ENCODE measurements at regions not wholly inside any gene's neighbourhood (a gene's known extent, or its start where the extent isn't known, plus 50 kb on each side); places are given as distances from the start of the nearest gene placed in this dataset.

DNA sequence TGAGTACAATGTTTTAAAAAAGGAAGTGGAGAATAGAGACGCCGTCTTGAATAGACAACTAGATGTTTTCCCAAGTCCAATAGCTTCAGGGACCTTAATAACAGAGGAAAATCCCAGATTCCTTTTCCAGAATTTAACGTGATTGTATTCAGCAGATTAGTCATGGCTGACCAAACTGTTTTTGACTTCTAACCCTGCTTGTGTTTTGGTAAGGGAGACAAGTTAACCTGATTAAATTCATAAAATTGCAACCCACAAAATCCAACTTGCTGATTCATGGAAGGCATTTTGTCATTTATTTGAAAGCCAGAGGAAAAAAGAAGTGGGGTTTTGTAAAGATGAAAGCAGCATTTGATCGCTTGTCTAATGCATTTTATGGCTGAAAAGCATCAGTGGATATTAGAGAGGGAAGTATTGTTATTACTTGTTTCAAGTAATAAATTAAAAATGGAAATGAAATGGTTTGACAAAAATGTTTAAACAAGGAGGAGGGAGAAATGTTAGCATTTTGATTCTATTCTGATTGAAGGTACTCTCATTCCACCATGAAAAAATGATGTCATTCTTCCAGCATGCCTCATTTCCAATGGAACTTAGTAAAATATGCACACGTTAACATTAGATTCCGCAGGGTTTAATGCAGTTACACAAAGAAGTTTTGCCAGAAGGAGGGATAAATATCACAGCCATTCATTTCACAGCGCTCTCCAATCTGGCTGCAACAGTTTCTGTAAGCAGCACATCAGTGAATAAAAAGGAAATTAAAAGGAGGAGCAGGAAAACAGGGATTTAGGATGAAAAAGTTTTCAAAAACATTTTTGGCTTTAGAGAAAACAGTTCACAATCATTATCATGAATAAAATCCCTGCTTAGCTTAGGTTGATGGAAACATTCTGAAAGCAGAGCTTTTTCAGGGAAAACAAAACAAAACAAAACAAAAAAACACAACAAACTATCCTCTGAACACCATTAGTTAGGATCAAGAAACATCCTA is 314.7 kb downstream of the PRR16 start:
- H3F3A ChIP-seq (ENCODE audit: insufficient read depth, low read depth) = no peaks in the 10 kb centered on the region
- H3K36me3 ChIP-seq (ENCODE audit: low read depth) = no peaks in the 10 kb centered on the region
- DNase-seq = no peak
- no peaks in the 10 kb centered on the region for H3K9me3 ChIP-seq (ENCODE audit: insufficient read depth, low read depth)
- no peaks in the 10 kb centered on the region; the same call in 1 of the 2 replicates for H4K20me1 ChIP-seq (ENCODE audit: insufficient read depth)
- H3K27me3 ChIP-seq (ENCODE audit: insufficient read depth, low read depth) = no peaks in the 10 kb centered on the region
- peak overlapping the region; percentile 61; the same call in 1 of the 2 replicates for H2AFZ ChIP-seq
- no TSS peak for BruUV-seq (replicated peaks)
- ChIA-PET POLR2A (ENCODE audit: unreplicated experiment) (no interaction called here), CTCF (no interaction called here)
- no peaks in the 10 kb centered on the region; the same call in 1 of the 2 replicates for H3K9me2 ChIP-seq (ENCODE audit: insufficient read depth)
- no peak overlapping the region for H3K27ac ChIP-seq
- H3K79me2 ChIP-seq (ENCODE audit: low read depth) = no peaks in the 10 kb centered on the region
- TF ChIP-seq EZH2 (IDR thresholded peaks at IDR 0.05; ENCODE audit: low read depth) = no peak
- TF ChIP-seq, protein P1, sequence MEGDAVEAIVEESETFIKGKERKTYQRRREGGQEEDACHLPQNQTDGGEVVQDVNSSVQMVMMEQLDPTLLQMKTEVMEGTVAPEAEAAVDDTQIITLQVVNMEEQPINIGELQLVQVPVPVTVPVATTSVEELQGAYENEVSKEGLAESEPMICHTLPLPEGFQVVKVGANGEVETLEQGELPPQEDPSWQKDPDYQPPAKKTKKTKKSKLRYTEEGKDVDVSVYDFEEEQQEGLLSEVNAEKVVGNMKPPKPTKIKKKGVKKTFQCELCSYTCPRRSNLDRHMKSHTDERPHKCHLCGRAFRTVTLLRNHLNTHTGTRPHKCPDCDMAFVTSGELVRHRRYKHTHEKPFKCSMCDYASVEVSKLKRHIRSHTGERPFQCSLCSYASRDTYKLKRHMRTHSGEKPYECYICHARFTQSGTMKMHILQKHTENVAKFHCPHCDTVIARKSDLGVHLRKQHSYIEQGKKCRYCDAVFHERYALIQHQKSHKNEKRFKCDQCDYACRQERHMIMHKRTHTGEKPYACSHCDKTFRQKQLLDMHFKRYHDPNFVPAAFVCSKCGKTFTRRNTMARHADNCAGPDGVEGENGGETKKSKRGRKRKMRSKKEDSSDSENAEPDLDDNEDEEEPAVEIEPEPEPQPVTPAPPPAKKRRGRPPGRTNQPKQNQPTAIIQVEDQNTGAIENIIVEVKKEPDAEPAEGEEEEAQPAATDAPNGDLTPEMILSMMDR (conservative IDR thresholded peaks at IDR 0.05) = no peak
- H3K4me1 ChIP-seq (replicated peaks; ENCODE audit: insufficient read depth) = no peaks in the 10 kb centered on the region
- H3K4me2 ChIP-seq = no peak overlapping the region
- no peak overlapping the region for H3K4me3 ChIP-seq
- intact Hi-C loops (cut with micrococcal nuclease; ENCODE audit: unreplicated experiment) = no loop called here

DNA sequence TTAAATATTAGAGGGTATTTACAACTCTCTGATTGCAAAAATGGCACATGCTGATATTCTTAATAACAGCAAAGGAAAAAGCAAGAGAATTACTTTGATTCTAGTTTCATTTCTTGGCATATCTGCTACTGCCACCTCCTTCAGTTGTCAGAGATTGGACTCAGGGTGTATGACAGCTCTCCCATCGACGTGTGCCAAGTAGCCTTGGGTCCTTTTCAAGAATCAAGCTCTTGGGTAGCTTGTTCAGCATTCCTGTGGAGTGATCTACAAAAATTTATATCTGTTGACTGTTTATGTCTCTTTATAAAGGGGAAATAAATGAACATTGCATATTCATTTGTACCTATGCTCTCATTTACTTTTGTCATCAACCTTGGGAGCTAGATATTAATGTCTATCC is 315.6 kb downstream of the PRR16 start:
- Histone ChIP-seq H3K79me2 (ENCODE audit: low read depth) (no peaks in the 10 kb centered on the region), H3K36me3 (ENCODE audit: low read depth) (no peaks in the 10 kb centered on the region), H2AFZ (peak overlapping the region; percentile 66; the same call in 1 of the 2 replicates), H3K4me2 (no peak overlapping the region), H3F3A (ENCODE audit: insufficient read depth, low read depth) (no peaks in the 10 kb centered on the region), H3K4me3 (no peak overlapping the region), H3K27ac (no peak overlapping the region), H3K4me1 (replicated peaks; ENCODE audit: insufficient read depth) (no peaks in the 10 kb centered on the region), H4K20me1 (ENCODE audit: insufficient read depth) (no peaks in the 10 kb centered on the region; the same call in 1 of the 2 replicates), H3K9me3 (ENCODE audit: insufficient read depth, low read depth) (no peaks in the 10 kb centered on the region), H3K27me3 (ENCODE audit: insufficient read depth, low read depth) (no peaks in the 10 kb centered on the region), H3K9me2 (ENCODE audit: insufficient read depth) (no peaks in the 10 kb centered on the region; the same call in 1 of the 2 replicates)
- no peak for TF ChIP-seq EZH2 (IDR thresholded peaks at IDR 0.05; ENCODE audit: low read depth)
- TF ChIP-seq, protein P1 (conservative IDR thresholded peaks at IDR 0.05) = no peak
- ChIA-PET CTCF (no interaction called here), POLR2A (ENCODE audit: unreplicated experiment) (no interaction called here)
- no TSS peak for BruUV-seq (replicated peaks)
- no peak for DNase-seq
- intact Hi-C loops (cut with micrococcal nuclease; ENCODE audit: unreplicated experiment) = no loop called here

DNA sequence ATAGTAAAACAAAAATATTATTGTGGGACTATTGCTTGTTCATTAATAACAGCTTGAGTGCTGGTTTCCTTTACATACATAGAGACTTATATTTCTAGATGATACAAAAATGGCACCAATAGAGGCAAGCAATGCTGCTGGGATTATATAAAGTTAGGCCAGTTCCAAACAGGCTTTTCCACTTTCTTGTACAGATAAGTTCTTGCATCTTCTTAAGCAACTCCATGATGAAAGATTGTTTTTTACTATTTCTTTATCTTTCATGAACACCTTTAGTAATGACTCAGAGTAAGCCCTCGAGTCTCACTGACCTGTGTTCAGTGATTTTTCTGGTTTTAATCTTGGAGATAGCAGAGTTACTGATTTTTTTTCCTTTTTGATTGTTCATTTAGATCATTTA is 324.4 kb downstream of the PRR16 start:
- no peaks in the 10 kb centered on the region for H3K27me3 ChIP-seq (ENCODE audit: insufficient read depth, low read depth)
- POLR2A ChIA-PET (ENCODE audit: unreplicated experiment) = no interaction called here
- H3K27ac ChIP-seq = no peak overlapping the region
- H3K4me2 ChIP-seq = no peak overlapping the region
- no TSS peak for BruUV-seq (replicated peaks)
- H3K9me2 ChIP-seq (ENCODE audit: insufficient read depth) = no peaks in the 10 kb centered on the region
- no peak overlapping the region for H2AFZ ChIP-seq
- no peaks in the 10 kb centered on the region for H3K9me3 ChIP-seq (ENCODE audit: insufficient read depth, low read depth)
- no peaks in the 10 kb centered on the region for H3K79me2 ChIP-seq (ENCODE audit: low read depth)
- no peaks in the 10 kb centered on the region for H3F3A ChIP-seq (ENCODE audit: insufficient read depth, low read depth)
- no peaks in the 10 kb centered on the region for H3K36me3 ChIP-seq (ENCODE audit: low read depth)
- no peak for DNase-seq
- H3K4me3 ChIP-seq = no peak overlapping the region
- intact Hi-C loops (cut with micrococcal nuclease; ENCODE audit: unreplicated experiment) = no loop called here
- no peaks in the 10 kb centered on the region for H3K4me1 ChIP-seq (replicated peaks; ENCODE audit: insufficient read depth)
- TF ChIP-seq EZH2 (IDR thresholded peaks at IDR 0.05; ENCODE audit: low read depth) = no peak
- TF ChIP-seq, protein P1 (conservative IDR thresholded peaks at IDR 0.05) = no peak
- no peaks in the 10 kb centered on the region for H4K20me1 ChIP-seq (ENCODE audit: insufficient read depth)
- CTCF ChIA-PET = no interaction called here
